Right atrium auricular region (tissue), 2 donors: ENCODE measurements at regions not wholly inside any gene's neighbourhood (a gene's known extent, or its start where the extent isn't known, plus 50 kb on each side); places are given as distances from the start of the nearest gene placed in this dataset.

Source experiments
- DNase-seq: peaks from one replicate; pipeline ENCODE4 v3.0.0-alpha.2; 2019; ENCODE audit warnings: low spot score
- H3K27ac ChIP-seq, 2 donors: fragments of 200-600 bp; sonication (generic); 1 replicate in 1 of 2; 2 replicates in 1 of 2; pipeline ENCODE4 v1.5.1; 2016 to 2019
- H3K27me3 ChIP-seq, 2 donors: fragments of 200-600 bp; sonication (generic); one replicate each; pipeline versions ENCODE4 v1.5.1 to v1.6.0; 2017 to 2019
- H3K36me3 ChIP-seq: fragments of 200-600 bp; sonication (generic); one replicate; pipeline ENCODE4 v1.5.1; 2016
- H3K4me1 ChIP-seq, 2 donors: fragments of 200-600 bp; sonication (generic); one replicate each; pipeline versions ENCODE4 v1.5.1 to v1.6.0; 2017 to 2019
- H3K4me3 ChIP-seq, 2 donors: fragments of 200-600 bp; sonication (generic); 1 replicate in 1 of 2; 2 replicates in 1 of 2; pipeline ENCODE4 v1.5.1; 2017 to 2019; ENCODE audit warnings: mild to moderate bottlenecking in 1 of 2, moderate library complexity in 1 of 2
- H3K9me3 ChIP-seq, 2 donors: fragments of 200-600 bp; sonication (generic); one replicate each; pipeline ENCODE4 v1.5.1; 2019
- TF ChIP-seq, protein P1 (sequence below), 2 donors: fragments of 200-600 bp; sonication (generic); IDR thresholded peaks; one replicate each; pipeline ENCODE4 v1.5.1; 2019; ENCODE audit warnings: antibody characterized with exemption in 2 of 2

DNA sequence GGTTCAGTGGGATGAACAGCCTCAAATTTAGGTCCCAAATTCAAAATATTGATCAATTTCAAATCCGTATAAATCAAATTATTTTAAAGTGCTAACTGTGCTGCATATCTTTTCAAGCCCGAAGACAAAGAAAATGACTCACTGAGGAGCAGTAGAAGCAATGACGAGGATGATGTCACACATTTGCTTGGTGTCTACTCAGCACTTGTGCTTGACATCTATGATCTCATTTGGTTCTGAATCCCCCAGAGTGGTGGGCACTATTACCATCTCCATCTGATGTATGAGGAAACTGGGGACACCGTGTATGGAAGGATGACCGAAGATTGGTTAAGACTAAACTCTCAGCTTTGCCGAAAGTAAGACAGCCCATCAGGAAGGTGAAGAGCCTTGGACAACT lies 136.5 kb upstream of the CHRNA7 start:
- H3K9me3 ChIP-seq: peaks cover 0 to 18% of the 10 kb centered on the region in 2 donors
- no peak for DNase-seq
- TF ChIP-seq, protein P1, sequence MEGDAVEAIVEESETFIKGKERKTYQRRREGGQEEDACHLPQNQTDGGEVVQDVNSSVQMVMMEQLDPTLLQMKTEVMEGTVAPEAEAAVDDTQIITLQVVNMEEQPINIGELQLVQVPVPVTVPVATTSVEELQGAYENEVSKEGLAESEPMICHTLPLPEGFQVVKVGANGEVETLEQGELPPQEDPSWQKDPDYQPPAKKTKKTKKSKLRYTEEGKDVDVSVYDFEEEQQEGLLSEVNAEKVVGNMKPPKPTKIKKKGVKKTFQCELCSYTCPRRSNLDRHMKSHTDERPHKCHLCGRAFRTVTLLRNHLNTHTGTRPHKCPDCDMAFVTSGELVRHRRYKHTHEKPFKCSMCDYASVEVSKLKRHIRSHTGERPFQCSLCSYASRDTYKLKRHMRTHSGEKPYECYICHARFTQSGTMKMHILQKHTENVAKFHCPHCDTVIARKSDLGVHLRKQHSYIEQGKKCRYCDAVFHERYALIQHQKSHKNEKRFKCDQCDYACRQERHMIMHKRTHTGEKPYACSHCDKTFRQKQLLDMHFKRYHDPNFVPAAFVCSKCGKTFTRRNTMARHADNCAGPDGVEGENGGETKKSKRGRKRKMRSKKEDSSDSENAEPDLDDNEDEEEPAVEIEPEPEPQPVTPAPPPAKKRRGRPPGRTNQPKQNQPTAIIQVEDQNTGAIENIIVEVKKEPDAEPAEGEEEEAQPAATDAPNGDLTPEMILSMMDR (IDR thresholded peaks at IDR 0.05): no peak
- H3K36me3 ChIP-seq: no peaks in the 10 kb centered on the region
- no peak overlapping the region for H3K4me3 ChIP-seq
- H3K27ac ChIP-seq: no peak overlapping the region
- no peaks in the 10 kb centered on the region for H3K4me1 ChIP-seq
- H3K27me3 ChIP-seq: no peaks in the 10 kb centered on the region

DNA sequence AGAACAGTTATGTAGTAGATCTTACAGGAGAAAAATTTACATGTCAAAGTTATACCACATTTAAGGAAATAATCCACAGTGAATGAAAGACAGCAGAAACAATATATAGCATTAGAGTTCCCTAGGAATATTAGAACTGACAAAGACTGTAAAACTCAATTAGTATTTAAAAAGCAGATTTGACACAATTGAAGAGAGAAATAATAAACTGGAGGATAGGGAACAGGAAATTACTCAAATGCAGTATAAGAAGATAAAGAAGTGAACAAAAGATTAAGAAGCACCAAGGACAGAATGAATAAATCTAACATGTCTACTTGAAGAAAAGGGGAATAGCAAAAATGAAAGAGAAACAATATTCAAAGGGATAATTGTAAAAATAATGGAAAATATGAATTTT lies 132.6 kb upstream of the CHRNA7 start:
- no peak overlapping the region for H3K27ac ChIP-seq
- peaks cover 0 to 24% of the 10 kb centered on the region in 2 donors for H3K9me3 ChIP-seq
- no peaks in the 10 kb centered on the region for H3K36me3 ChIP-seq
- no peak overlapping the region for H3K4me3 ChIP-seq
- TF ChIP-seq, protein P1 (IDR thresholded peaks at IDR 0.05): no peak
- H3K4me1 ChIP-seq: no peaks in the 10 kb centered on the region
- H3K27me3 ChIP-seq: no peaks in the 10 kb centered on the region
- no peak for DNase-seq

DNA sequence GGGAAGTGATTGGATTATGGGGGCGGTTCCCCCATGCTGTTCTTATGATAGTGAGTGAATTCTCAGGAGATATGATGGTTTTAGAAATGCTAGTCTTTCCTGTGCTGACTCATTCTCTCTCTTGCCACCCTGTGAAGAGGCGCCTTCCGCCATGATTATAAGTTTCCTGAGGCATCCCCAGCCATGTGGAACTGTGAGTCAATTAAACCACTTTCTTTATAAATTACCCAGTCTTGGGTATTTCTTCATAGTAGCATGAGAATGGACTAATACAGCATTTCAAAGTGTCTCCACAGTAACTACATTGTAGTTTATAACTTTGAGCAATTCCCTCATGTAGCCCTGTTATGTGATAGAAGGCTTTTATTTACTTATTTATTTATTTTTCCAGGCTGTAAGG lies 128.8 kb upstream of the CHRNA7 start:
- H3K27ac ChIP-seq: no peak overlapping the region
- no peak for DNase-seq
- TF ChIP-seq, protein P1 (IDR thresholded peaks at IDR 0.05): no peak
- H3K4me1 ChIP-seq: peaks cover 0 to 6% of the 10 kb centered on the region in 2 donors
- no peak overlapping the region for H3K4me3 ChIP-seq
- H3K36me3 ChIP-seq: no peaks in the 10 kb centered on the region
- H3K27me3 ChIP-seq: no peaks in the 10 kb centered on the region
- H3K9me3 ChIP-seq: peaks cover 0 to 24% of the 10 kb centered on the region in 2 donors

DNA sequence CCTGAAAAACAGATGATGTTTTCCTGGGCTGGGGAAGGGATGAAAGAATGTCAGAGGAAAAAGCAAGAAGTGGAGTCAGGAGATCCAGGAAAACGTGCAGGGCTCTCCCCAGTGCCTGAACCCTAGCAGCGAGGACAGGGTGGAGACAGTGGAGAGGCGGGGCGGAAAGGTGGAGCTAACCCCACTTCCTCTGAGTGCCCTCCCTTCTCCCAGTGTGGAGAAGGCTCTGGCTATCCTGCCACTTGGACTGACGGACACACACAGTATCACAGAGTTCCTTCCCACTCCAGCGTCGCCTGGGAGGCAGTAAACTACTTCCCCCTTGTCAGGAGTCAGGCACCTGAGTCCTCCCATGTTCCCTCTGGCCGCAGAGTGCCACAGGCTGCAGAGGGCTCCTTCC lies 125.3 kb upstream of the CHRNA7 start:
- Histone ChIP-seq H3K9me3 (no peaks in the 10 kb centered on the region), H3K4me3 (no peak overlapping the region), H3K36me3 (no peaks in the 10 kb centered on the region), H3K27me3 (no peaks in the 10 kb centered on the region), H3K4me1 (peaks cover 0 to 6% of the 10 kb centered on the region in 2 donors), H3K27ac (no peak overlapping the region)
- TF ChIP-seq, protein P1 (IDR thresholded peaks at IDR 0.05): no peak
- DNase-seq: no peak

DNA sequence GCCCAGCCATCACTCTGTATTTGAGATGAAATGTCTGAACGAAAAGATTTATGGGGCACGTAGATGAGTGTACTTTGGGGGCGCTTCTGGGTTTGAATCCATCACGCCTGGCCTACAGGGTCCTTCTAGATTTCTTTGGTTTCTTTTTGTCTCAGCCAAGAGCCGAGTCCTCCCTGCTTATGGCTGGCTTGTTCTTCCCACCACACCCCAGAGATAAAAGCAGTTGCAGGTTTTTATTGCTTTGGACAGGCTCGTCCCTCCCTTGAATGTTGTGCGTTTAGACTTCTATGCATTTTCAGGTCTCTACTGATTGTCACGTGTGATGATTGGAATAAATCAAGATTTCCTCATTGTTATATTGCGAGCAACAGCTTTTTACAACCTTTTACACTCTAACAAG lies 104.8 kb upstream of the CHRNA7 start:
- H3K27ac ChIP-seq: no peak overlapping the region
- no peak overlapping the region for H3K4me3 ChIP-seq
- no peaks in the 10 kb centered on the region for H3K36me3 ChIP-seq
- DNase-seq: no peak
- peaks cover 0 to 5% of the 10 kb centered on the region in 2 donors for H3K9me3 ChIP-seq
- no peaks in the 10 kb centered on the region for H3K27me3 ChIP-seq
- TF ChIP-seq, protein P1 (IDR thresholded peaks at IDR 0.05): no peak
- no peaks in the 10 kb centered on the region for H3K4me1 ChIP-seq

DNA sequence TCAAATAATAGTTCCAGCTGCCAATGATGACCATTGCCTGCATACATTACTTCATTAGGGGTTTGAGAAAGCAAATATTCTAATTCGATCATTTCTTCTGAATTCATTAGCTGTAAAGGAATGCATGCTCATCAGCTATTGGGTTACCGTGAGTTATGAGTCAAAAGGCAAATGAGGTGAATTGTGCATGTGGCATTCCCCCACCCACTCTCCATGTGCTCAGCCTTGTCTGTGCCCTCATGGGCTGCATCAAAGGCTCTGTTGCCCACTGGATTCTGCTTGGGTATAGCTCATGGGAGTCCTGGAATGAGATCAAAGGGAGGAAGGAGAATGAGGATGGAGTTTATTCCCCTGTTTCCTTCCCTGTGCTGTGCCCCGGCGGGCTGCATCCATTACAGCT lies 99.3 kb upstream of the CHRNA7 start:
- DNase-seq: no peak
- Histone ChIP-seq H3K27ac (no peak overlapping the region), H3K36me3 (no peaks in the 10 kb centered on the region), H3K27me3 (no peaks in the 10 kb centered on the region), H3K4me1 (no peaks in the 10 kb centered on the region), H3K9me3 (no peaks in the 10 kb centered on the region), H3K4me3 (no peak overlapping the region)
- TF ChIP-seq, protein P1 (IDR thresholded peaks at IDR 0.05): no peak
